NT2/D1 (cell line): ENCODE measurements at regions not wholly inside any gene's neighbourhood (a gene's known extent, or its start where the extent isn't known, plus 50 kb on each side); places are given as distances from the start of the nearest gene placed in this dataset.

Experiments used
- SUZ12 ChIP-seq: IDR thresholded peaks from 2 replicates; pipeline ENCODE4 v1.6.1; 2011; ENCODE audit not compliant: insufficient read length, insufficient read depth; ENCODE audit errors: extremely low read depth
- YY1 ChIP-seq: IDR thresholded peaks from 2 replicates; pipeline ENCODE4 v1.6.1; 2011; ENCODE audit not compliant: insufficient read length, insufficient read depth
- ZNF274 ChIP-seq: IDR thresholded peaks from 2 replicates; pipeline ENCODE4 v1.6.1; 2011; ENCODE audit warnings: mild to moderate bottlenecking, low read depth, low read length

GRCh38 chr5:2018390-2018724, 135.6 kb upstream of the IRX4 start:
- TF ChIP-seq YY1 = no peak
- TF ChIP-seq ZNF274 = no peak
- no peak for TF ChIP-seq SUZ12
